GM23338 (cell line): ENCODE measurements at regions not wholly inside any gene's neighbourhood (a gene's known extent, or its start where the extent isn't known, plus 50 kb on each side); places are given as distances from the start of the nearest gene placed in this dataset.

Source experiments
- ATAC-seq: fragments of 200-7000 bp; cut with Tn5 transposase; 3 replicates; pipeline ENCODE4 v1.9.1; 2020
- DNase-seq: peaks from one replicate; pipeline ENCODE4 v3.0.0-alpha.2; 2015; ENCODE audit warnings: low spot score
- H2AFZ ChIP-seq: fragments of 200-600 bp; sonication (generic); 2 replicates; pipeline ENCODE4 v1.8.0; 2016; ENCODE audit warnings: antibody characterized with exemption, mild to moderate bottlenecking, moderate library complexity
- H3F3A ChIP-seq: fragments of 200-600 bp; sonication (generic); replicated peaks from 2 replicates; pipeline ENCODE4 v1.8.0; 2017; ENCODE audit warnings: antibody characterized with exemption, mixed run types, low read depth
- H3K27ac ChIP-seq: fragments of 200-600 bp; sonication (generic); 2 replicates; pipeline ENCODE4 v1.6.1; 2016; ENCODE audit warnings: low read depth
- H3K27me3 ChIP-seq: fragments of 200-600 bp; sonication (generic); 2 replicates; pipeline ENCODE4 v1.8.0; 2016; ENCODE audit warnings: mild to moderate bottlenecking, mixed run types, moderate library complexity; ENCODE audit not compliant: insufficient read depth
- H3K36me3 ChIP-seq: fragments of 200-600 bp; sonication (generic); 2 replicates; pipeline ENCODE4 v1.8.0; 2016; ENCODE audit warnings: mild to moderate bottlenecking; ENCODE audit not compliant: insufficient read depth
- H3K4me1 ChIP-seq: fragments of 200-600 bp; sonication (generic); 2 replicates; pipeline ENCODE4 v1.8.0; 2016; ENCODE audit warnings: mild to moderate bottlenecking, moderate library complexity; ENCODE audit not compliant: insufficient read depth
- H3K4me2 ChIP-seq: fragments of 200-600 bp; sonication (generic); 2 replicates; pipeline ENCODE4 v1.7.1; 2017; ENCODE audit warnings: mixed run types
- H3K4me3 ChIP-seq: fragments of 200-600 bp; sonication (generic); 2 replicates; pipeline ENCODE4 v1.6.1; 2016; ENCODE audit warnings: mixed run types
- H3K79me2 ChIP-seq: fragments of 200-600 bp; sonication (generic); replicated peaks from 2 replicates; pipeline ENCODE4 v1.8.0; 2017; ENCODE audit warnings: mild to moderate bottlenecking; ENCODE audit not compliant: insufficient read depth
- H3K9me2 ChIP-seq: fragments of 200-600 bp; sonication (generic); 2 replicates; pipeline ENCODE4 v1.8.0; 2017; ENCODE audit not compliant: insufficient read depth
- H4K20me1 ChIP-seq: fragments of 200-600 bp; sonication (generic); replicated peaks from 2 replicates; pipeline ENCODE4 v1.8.0; 2017; ENCODE audit warnings: mild to moderate bottlenecking; ENCODE audit not compliant: insufficient read depth
- H3K27ac Mint-ChIP-seq: 2 replicates; pipeline ENCODE4 v1.8.0; 2020; ENCODE audit warnings: inconsistent platforms, mild to moderate bottlenecking, moderate library complexity, mixed read lengths
- H3K27me3 Mint-ChIP-seq: 3 replicates; pipeline ENCODE4 v1.8.0; 2022; ENCODE audit warnings: low read depth, mild to moderate bottlenecking, moderate library complexity, mixed read lengths, inconsistent platforms; ENCODE audit not compliant: insufficient read depth, poor library complexity
- H3K36me3 Mint-ChIP-seq: 3 replicates; pipeline ENCODE4 v1.8.0; 2021; ENCODE audit warnings: low read depth, mild to moderate bottlenecking, inconsistent platforms, moderate library complexity, mixed read lengths
- H3K4me1 Mint-ChIP-seq: 3 replicates; pipeline ENCODE4 v1.8.0; 2020; ENCODE audit warnings: mild to moderate bottlenecking, inconsistent platforms, mixed read lengths
- H3K4me3 Mint-ChIP-seq: 3 replicates; pipeline ENCODE4 v1.8.0; 2021; ENCODE audit warnings: moderate library complexity, mild to moderate bottlenecking, inconsistent platforms, mixed read lengths
- H3K9me3 Mint-ChIP-seq: 3 replicates; pipeline ENCODE4 v1.8.0; 2020; ENCODE audit warnings: moderate library complexity, mild to moderate bottlenecking, inconsistent platforms, mixed read lengths
- CREB1 ChIP-seq: fragments of 250-450 bp; sonication (Bioruptor Pico); IDR thresholded peaks from 2 replicates; pipeline ENCODE4 v1.5.0; 2020; ENCODE audit warnings: low read depth, mild to moderate bottlenecking, moderate library complexity
- EZH2 ChIP-seq: fragments of 200-600 bp; sonication (generic); IDR thresholded peaks from one replicate; pipeline ENCODE4 v1.8.0; 2017; ENCODE audit warnings: antibody characterized with exemption, mild to moderate bottlenecking, low read depth; ENCODE audit not compliant: unreplicated experiment
- EZH2phosphoT487 ChIP-seq: fragments of 200-600 bp; sonication (generic); IDR thresholded peaks from one replicate; pipeline ENCODE4 v1.8.1; 2018; ENCODE audit warnings: antibody characterized with exemption; ENCODE audit not compliant: unreplicated experiment
- JUNB ChIP-seq: IDR thresholded peaks from one replicate; pipeline ENCODE4 v1.6.1; 2016; ENCODE audit warnings: antibody characterized with exemption; ENCODE audit not compliant: unreplicated experiment
- NANOG ChIP-seq: IDR thresholded peaks from 2 replicates; pipeline ENCODE4 v1.6.1; 2016; ENCODE audit warnings: antibody characterized with exemption, borderline replicate concordance
- POLR2AphosphoS5 ChIP-seq: IDR thresholded peaks from 2 replicates; pipeline ENCODE4 v1.6.1; 2016; ENCODE audit warnings: antibody characterized with exemption, low read depth
- STAT1 ChIP-seq: IDR thresholded peaks from one replicate; pipeline ENCODE4 v1.6.1; 2016; ENCODE audit warnings: antibody characterized with exemption; ENCODE audit not compliant: unreplicated experiment
- ZNF114 ChIP-seq: fragments of 250-450 bp; sonication (Bioruptor Pico); IDR thresholded peaks from 2 replicates; pipeline ENCODE4 v1.5.0; 2020; ENCODE audit warnings: mild to moderate bottlenecking, moderate library complexity
- ZNF331 ChIP-seq: fragments of 250-450 bp; sonication (Bioruptor Pico); IDR thresholded peaks from 2 replicates; pipeline ENCODE4 v1.5.0; 2020; ENCODE audit warnings: low read depth, mild to moderate bottlenecking, moderate library complexity
- ZNF462 ChIP-seq: fragments of 250-450 bp; sonication (Bioruptor Pico); IDR thresholded peaks from 2 replicates; pipeline ENCODE4 v1.5.0; 2020; ENCODE audit warnings: mild to moderate bottlenecking, moderate library complexity
- TF ChIP-seq, protein P1 (sequence below), 2 experiments: fragments of 200-600 bp in 1 of 2; sonication (generic) in 1 of 2; conservative IDR thresholded peaks; 2 replicates each; pipeline versions ENCODE4 v1.5.1 to v1.6.1; 2016 to 2017; ENCODE audit warnings: antibody characterized with exemption in 2 of 2, low read depth in 2 of 2, mild to moderate bottlenecking in 2 of 2, moderate library complexity in 1 of 2
- TF ChIP-seq, protein P2 (sequence below): IDR thresholded peaks from 2 replicates; pipeline ENCODE4 v1.6.1; 2016; ENCODE audit warnings: antibody characterized with exemption
- TF ChIP-seq, protein P3 (sequence below): IDR thresholded peaks from one replicate; pipeline ENCODE4 v1.6.1; 2018; ENCODE audit warnings: antibody characterized with exemption; ENCODE audit not compliant: unreplicated experiment

DNA sequence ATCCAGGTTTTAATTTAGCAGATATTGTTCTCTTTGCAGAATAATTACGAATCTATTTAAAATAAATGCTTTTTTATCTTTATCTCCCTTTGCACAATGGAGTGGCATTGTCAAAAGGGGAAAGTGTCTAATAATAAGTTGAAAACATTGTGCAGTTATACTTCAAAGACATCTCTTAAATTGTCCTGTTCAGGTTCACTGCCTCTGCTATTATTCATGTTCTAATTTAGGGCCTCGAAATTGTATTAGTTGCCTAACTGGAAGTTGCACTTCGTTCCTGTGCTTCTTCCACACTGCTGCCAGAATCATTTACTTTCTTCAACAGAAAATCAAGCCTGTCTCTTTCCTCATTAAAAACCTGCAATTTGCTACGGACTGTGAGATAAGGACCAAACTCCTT, 150.5 kb upstream of the SPRY1 start:
- Mint-ChIP-seq H3K4me3 (no peak overlapping the region), H3K36me3 (no peaks in the 10 kb centered on the region), H3K27me3 (no peaks in the 10 kb centered on the region), H3K4me1 (no peaks in the 10 kb centered on the region), H3K27ac (no peak overlapping the region), H3K9me3 (no peaks in the 10 kb centered on the region)
- Histone ChIP-seq H3K4me1 (no peaks in the 10 kb centered on the region), H3K27ac (no peak overlapping the region), H3F3A (no peaks in the 10 kb centered on the region), H3K4me2 (no peak overlapping the region), H2AFZ (no peak overlapping the region), H3K79me2 (no peaks in the 10 kb centered on the region), H3K9me2 (no peaks in the 10 kb centered on the region), H3K27me3 (no peaks in the 10 kb centered on the region), H3K36me3 (no peaks in the 10 kb centered on the region), H3K4me3 (no peak overlapping the region), H4K20me1 (no peaks in the 10 kb centered on the region)
- ATAC-seq (no peak), DNase-seq (no peak)
- TF ChIP-seq, protein P1, sequence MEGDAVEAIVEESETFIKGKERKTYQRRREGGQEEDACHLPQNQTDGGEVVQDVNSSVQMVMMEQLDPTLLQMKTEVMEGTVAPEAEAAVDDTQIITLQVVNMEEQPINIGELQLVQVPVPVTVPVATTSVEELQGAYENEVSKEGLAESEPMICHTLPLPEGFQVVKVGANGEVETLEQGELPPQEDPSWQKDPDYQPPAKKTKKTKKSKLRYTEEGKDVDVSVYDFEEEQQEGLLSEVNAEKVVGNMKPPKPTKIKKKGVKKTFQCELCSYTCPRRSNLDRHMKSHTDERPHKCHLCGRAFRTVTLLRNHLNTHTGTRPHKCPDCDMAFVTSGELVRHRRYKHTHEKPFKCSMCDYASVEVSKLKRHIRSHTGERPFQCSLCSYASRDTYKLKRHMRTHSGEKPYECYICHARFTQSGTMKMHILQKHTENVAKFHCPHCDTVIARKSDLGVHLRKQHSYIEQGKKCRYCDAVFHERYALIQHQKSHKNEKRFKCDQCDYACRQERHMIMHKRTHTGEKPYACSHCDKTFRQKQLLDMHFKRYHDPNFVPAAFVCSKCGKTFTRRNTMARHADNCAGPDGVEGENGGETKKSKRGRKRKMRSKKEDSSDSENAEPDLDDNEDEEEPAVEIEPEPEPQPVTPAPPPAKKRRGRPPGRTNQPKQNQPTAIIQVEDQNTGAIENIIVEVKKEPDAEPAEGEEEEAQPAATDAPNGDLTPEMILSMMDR (conservative IDR thresholded peaks at IDR 0.05; ENCODE audit: low read depth in 2 of 2), result no peak
- TF ChIP-seq STAT1 (no peak), NANOG (no peak), JUNB (no peak), ZNF331 (CRISPR knock-in tag) (no peak), ZNF114 (no peak), EZH2phosphoT487 (no peak), POLR2AphosphoS5 (no peak), EZH2 (no peak), ZNF462 (no peak), CREB1 (CRISPR knock-in tag) (no peak)
- TF ChIP-seq, protein P2, sequence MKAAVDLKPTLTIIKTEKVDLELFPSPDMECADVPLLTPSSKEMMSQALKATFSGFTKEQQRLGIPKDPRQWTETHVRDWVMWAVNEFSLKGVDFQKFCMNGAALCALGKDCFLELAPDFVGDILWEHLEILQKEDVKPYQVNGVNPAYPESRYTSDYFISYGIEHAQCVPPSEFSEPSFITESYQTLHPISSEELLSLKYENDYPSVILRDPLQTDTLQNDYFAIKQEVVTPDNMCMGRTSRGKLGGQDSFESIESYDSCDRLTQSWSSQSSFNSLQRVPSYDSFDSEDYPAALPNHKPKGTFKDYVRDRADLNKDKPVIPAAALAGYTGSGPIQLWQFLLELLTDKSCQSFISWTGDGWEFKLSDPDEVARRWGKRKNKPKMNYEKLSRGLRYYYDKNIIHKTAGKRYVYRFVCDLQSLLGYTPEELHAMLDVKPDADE, result no peak
- TF ChIP-seq, protein P3, sequence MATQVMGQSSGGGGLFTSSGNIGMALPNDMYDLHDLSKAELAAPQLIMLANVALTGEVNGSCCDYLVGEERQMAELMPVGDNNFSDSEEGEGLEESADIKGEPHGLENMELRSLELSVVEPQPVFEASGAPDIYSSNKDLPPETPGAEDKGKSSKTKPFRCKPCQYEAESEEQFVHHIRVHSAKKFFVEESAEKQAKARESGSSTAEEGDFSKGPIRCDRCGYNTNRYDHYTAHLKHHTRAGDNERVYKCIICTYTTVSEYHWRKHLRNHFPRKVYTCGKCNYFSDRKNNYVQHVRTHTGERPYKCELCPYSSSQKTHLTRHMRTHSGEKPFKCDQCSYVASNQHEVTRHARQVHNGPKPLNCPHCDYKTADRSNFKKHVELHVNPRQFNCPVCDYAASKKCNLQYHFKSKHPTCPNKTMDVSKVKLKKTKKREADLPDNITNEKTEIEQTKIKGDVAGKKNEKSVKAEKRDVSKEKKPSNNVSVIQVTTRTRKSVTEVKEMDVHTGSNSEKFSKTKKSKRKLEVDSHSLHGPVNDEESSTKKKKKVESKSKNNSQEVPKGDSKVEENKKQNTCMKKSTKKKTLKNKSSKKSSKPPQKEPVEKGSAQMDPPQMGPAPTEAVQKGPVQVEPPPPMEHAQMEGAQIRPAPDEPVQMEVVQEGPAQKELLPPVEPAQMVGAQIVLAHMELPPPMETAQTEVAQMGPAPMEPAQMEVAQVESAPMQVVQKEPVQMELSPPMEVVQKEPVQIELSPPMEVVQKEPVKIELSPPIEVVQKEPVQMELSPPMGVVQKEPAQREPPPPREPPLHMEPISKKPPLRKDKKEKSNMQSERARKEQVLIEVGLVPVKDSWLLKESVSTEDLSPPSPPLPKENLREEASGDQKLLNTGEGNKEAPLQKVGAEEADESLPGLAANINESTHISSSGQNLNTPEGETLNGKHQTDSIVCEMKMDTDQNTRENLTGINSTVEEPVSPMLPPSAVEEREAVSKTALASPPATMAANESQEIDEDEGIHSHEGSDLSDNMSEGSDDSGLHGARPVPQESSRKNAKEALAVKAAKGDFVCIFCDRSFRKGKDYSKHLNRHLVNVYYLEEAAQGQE, result no peak
